Tibial nerve (tissue), 4 donors: ENCODE measurements at regions not wholly inside any gene's neighbourhood (a gene's known extent, or its start where the extent isn't known, plus 50 kb on each side); places are given as distances from the start of the nearest gene placed in this dataset.

Experiments
- EP300 ChIP-seq, 2 donors: sonication (generic); formaldehyde crosslinking; IDR thresholded peaks; one replicate each; pipeline ENCODE4 v1.6.1; 2017; ENCODE audit warnings: antibody characterized with exemption in 2 of 2, mild to moderate bottlenecking in 1 of 2
- POLR2A ChIP-seq, 2 donors: fragments of 450-650 bp; IDR thresholded peaks; one replicate each; pipeline ENCODE4 v1.6.1; 2017; ENCODE audit warnings: antibody characterized with exemption in 2 of 2, mild to moderate bottlenecking in 2 of 2, moderate library complexity in 2 of 2
- TF ChIP-seq, protein P1 (sequence below), 5 experiments: fragments of 200-600 bp in 3 of 5; fragments of 450-650 bp in 2 of 5; sonication (generic) in 3 of 5; IDR thresholded peaks; one replicate each; pipeline ENCODE4 v1.5.1; 2016 to 2019; ENCODE audit warnings: antibody characterized with exemption in 5 of 5, mild to moderate bottlenecking in 3 of 5, moderate library complexity in 2 of 5

DNA sequence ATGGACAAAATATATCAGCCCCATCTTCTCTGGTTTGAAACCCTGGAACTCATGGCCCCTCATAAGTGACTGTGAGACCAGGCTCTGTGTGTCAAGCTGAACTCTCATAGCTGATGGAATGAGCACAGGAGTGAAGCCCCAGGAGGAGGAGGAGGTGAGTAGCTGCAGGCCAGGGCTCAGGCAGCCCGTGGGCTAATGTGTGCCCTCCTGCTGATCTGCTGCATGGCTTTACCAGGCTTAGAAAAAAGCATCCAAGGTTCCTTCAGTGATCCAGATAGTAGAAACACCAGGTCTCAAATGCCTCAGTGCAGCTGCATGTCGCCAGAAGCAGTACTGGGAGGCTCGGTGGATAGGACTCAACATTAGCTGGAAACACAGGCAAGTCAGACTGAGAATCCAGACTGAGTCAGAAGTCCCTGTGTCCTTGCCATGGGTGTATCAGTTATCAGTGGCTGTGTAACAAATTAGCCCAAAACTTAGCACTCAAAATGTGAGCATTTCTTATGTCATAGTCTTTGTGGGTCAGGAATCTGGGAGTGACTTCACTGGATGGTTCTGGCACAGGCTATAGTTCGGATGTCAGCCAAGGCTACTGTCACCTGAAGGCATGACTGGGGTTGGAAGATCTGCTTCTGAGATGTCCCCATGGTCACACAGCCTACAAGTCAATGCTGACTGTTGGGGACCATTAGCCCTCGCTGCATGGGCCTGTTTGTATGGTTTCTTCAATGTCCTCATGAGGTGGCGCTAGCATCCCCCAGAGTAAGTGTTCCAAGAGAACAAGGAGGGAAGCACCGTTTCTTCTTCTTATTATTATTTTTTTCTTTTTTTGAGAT, 255.4 kb upstream of the IRF2BP2 start:
- TF ChIP-seq, protein P1, sequence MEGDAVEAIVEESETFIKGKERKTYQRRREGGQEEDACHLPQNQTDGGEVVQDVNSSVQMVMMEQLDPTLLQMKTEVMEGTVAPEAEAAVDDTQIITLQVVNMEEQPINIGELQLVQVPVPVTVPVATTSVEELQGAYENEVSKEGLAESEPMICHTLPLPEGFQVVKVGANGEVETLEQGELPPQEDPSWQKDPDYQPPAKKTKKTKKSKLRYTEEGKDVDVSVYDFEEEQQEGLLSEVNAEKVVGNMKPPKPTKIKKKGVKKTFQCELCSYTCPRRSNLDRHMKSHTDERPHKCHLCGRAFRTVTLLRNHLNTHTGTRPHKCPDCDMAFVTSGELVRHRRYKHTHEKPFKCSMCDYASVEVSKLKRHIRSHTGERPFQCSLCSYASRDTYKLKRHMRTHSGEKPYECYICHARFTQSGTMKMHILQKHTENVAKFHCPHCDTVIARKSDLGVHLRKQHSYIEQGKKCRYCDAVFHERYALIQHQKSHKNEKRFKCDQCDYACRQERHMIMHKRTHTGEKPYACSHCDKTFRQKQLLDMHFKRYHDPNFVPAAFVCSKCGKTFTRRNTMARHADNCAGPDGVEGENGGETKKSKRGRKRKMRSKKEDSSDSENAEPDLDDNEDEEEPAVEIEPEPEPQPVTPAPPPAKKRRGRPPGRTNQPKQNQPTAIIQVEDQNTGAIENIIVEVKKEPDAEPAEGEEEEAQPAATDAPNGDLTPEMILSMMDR (IDR thresholded peaks at IDR 0.05), result no peak
- TF ChIP-seq EP300 (IDR thresholded peaks at IDR 0.05) (no peak), POLR2A (IDR thresholded peaks at IDR 0.05) (no peak)
